ENCODE measurements at regions not wholly inside any gene's neighbourhood (a gene's known extent, or its start where the extent isn't known, plus 50 kb on each side); places are given as distances from the start of the nearest gene placed in this dataset.

DNA sequence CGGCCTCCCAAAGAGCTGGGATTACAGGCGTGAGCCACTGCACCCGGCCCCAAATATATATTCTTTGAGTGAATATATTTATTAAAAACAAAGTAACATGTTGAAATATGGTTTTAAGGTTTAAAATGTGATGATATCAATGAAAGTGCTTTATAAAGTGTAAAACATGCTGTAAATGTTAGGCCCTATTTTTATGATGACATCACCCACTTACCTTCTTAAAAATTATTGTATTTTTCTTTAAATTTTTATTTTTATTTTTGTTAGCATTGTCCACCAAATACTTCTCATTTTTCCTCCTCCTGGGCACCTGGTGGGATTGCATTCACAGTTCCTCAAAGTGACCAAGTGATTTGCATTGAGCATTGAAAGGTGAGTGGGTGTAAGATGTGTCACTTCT lies 152.6 kb upstream of the TBX3 start:
- no peaks in the 10 kb centered on the region for H4K20me1 ChIP-seq (ENCODE audit: insufficient read depth, low read length, poor library complexity, severe bottlenecking)
- no peaks in the 10 kb centered on the region for H3K36me3 ChIP-seq (ENCODE audit: insufficient read depth, low read length)
- H3K9ac ChIP-seq (ENCODE audit: low read depth, low read length, poor library complexity, severe bottlenecking) = no peak overlapping the region
- H2AFZ ChIP-seq (ENCODE audit: low read length) = no peak overlapping the region
- no peaks in the 10 kb centered on the region for H3K9me2 ChIP-seq (replicated peaks; ENCODE audit: low read depth, low read length)
- TF ChIP-seq, protein P1, sequence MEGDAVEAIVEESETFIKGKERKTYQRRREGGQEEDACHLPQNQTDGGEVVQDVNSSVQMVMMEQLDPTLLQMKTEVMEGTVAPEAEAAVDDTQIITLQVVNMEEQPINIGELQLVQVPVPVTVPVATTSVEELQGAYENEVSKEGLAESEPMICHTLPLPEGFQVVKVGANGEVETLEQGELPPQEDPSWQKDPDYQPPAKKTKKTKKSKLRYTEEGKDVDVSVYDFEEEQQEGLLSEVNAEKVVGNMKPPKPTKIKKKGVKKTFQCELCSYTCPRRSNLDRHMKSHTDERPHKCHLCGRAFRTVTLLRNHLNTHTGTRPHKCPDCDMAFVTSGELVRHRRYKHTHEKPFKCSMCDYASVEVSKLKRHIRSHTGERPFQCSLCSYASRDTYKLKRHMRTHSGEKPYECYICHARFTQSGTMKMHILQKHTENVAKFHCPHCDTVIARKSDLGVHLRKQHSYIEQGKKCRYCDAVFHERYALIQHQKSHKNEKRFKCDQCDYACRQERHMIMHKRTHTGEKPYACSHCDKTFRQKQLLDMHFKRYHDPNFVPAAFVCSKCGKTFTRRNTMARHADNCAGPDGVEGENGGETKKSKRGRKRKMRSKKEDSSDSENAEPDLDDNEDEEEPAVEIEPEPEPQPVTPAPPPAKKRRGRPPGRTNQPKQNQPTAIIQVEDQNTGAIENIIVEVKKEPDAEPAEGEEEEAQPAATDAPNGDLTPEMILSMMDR (conservative IDR thresholded peaks at IDR 0.05; ENCODE audit: low read length) = no peak
- TF ChIP-seq EZH2phosphoT487 (IDR thresholded peaks at IDR 0.05; ENCODE audit: borderline replicate concordance) = no peak
- no peaks in the 10 kb centered on the region for H3K4me1 ChIP-seq (ENCODE audit: insufficient read depth, low read length, poor library complexity, severe bottlenecking)
- H3F3A ChIP-seq (ENCODE audit: low read depth) = no peaks in the 10 kb centered on the region
- no peak overlapping the region for H3K4me2 ChIP-seq (ENCODE audit: low read depth, low read length, poor library complexity, severe bottlenecking)
- no peaks in the 10 kb centered on the region for H3K79me2 ChIP-seq (ENCODE audit: insufficient read depth, low read length)
- no peak overlapping the region for H3K4me3 ChIP-seq (ENCODE audit: low read length, poor library complexity, severe bottlenecking)
- H3K9me3 ChIP-seq (ENCODE audit: insufficient read depth, low read depth, low read length) = no peaks in the 10 kb centered on the region; the same call in 1 of the 2 replicates
- H3K27me3 ChIP-seq (ENCODE audit: insufficient read depth, low read length, poor library complexity, severe bottlenecking) = no peaks in the 10 kb centered on the region

DNA sequence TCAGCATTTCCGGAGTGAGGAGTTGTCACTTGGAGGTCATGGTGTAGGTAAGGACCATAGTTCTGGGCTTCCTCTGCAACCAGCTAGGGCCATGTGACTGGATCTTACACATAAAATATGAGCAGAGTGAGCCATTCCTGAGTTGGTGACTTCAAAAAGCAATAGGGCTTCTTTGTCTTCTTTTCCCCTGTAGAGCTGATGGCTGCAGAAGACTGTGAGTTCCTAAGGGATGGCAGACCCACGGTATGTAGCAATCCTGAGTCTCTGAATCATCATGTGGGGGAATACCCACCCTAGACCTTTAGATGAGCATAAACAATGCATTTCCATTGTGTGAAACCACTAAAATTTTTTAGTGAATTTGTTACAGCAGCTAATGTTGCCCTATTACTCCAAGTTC lies 151.1 kb upstream of the TBX3 start:
- Histone ChIP-seq H2AFZ (ENCODE audit: low read length) (no peak overlapping the region), H3K4me2 (ENCODE audit: low read depth, low read length, poor library complexity, severe bottlenecking) (no peak overlapping the region), H3K79me2 (ENCODE audit: insufficient read depth, low read length) (no peaks in the 10 kb centered on the region), H3K9me2 (replicated peaks; ENCODE audit: low read depth, low read length) (no peaks in the 10 kb centered on the region), H3K9me3 (ENCODE audit: insufficient read depth, low read depth, low read length) (no peaks in the 10 kb centered on the region; the same call in 1 of the 2 replicates), H3K4me1 (ENCODE audit: insufficient read depth, low read length, poor library complexity, severe bottlenecking) (no peaks in the 10 kb centered on the region), H3F3A (ENCODE audit: low read depth) (no peaks in the 10 kb centered on the region), H3K4me3 (ENCODE audit: low read length, poor library complexity, severe bottlenecking) (no peak overlapping the region), H3K27me3 (ENCODE audit: insufficient read depth, low read length, poor library complexity, severe bottlenecking) (no peaks in the 10 kb centered on the region), H3K36me3 (ENCODE audit: insufficient read depth, low read length) (no peaks in the 10 kb centered on the region), H3K9ac (ENCODE audit: low read depth, low read length, poor library complexity, severe bottlenecking) (no peak overlapping the region), H4K20me1 (ENCODE audit: insufficient read depth, low read length, poor library complexity, severe bottlenecking) (no peaks in the 10 kb centered on the region)
- TF ChIP-seq, protein P1 (conservative IDR thresholded peaks at IDR 0.05; ENCODE audit: low read length) = no peak
- no peak for TF ChIP-seq EZH2phosphoT487 (IDR thresholded peaks at IDR 0.05; ENCODE audit: borderline replicate concordance)

DNA sequence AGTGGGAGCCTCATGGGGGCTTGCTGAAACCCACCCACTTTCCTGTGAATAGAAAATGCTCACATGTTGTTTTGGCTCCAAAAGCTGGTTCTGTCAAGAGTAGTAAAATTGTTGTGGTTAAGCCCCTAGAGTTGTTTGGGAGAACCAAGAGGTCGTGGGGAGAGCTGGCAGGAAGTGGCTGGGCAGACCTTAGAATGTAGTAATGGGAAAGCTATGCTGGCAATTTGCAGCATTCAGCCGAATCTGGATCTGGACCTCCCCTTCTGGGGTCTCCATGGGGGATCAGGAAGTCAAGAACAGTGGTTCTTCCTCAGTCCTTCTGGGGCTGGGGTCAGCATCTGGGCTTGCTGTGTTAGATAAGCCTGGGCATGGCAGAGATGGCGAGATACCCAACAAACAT lies 150.6 kb upstream of the TBX3 start:
- Histone ChIP-seq H3K9me2 (replicated peaks; ENCODE audit: low read depth, low read length) (no peaks in the 10 kb centered on the region), H3K4me3 (ENCODE audit: low read length, poor library complexity, severe bottlenecking) (no peak overlapping the region), H3K9ac (ENCODE audit: low read depth, low read length, poor library complexity, severe bottlenecking) (no peak overlapping the region), H2AFZ (ENCODE audit: low read length) (no peak overlapping the region), H3F3A (ENCODE audit: low read depth) (no peaks in the 10 kb centered on the region), H3K4me2 (ENCODE audit: low read depth, low read length, poor library complexity, severe bottlenecking) (no peak overlapping the region), H3K9me3 (ENCODE audit: insufficient read depth, low read depth, low read length) (no peaks in the 10 kb centered on the region; the same call in 1 of the 2 replicates), H3K27me3 (ENCODE audit: insufficient read depth, low read length, poor library complexity, severe bottlenecking) (no peaks in the 10 kb centered on the region), H3K36me3 (ENCODE audit: insufficient read depth, low read length) (no peaks in the 10 kb centered on the region), H3K79me2 (ENCODE audit: insufficient read depth, low read length) (no peaks in the 10 kb centered on the region), H4K20me1 (ENCODE audit: insufficient read depth, low read length, poor library complexity, severe bottlenecking) (no peaks in the 10 kb centered on the region), H3K4me1 (ENCODE audit: insufficient read depth, low read length, poor library complexity, severe bottlenecking) (no peaks in the 10 kb centered on the region)
- TF ChIP-seq, protein P1 (conservative IDR thresholded peaks at IDR 0.05; ENCODE audit: low read length) = no peak
- TF ChIP-seq EZH2phosphoT487 (IDR thresholded peaks at IDR 0.05; ENCODE audit: borderline replicate concordance) = no peak

All from Loucy (cell line).